GM20431 (cell line): ENCODE measurements at regions not wholly inside any gene's neighbourhood (a gene's known extent, or its start where the extent isn't known, plus 50 kb on each side); places are given as distances from the start of the nearest gene placed in this dataset.
"Not testable (repeated sequence)": the region's sequence is repeated elsewhere in the genome, so short reads cannot be mapped to it uniquely, and the experiment has no call there.

Source experiments
- in situ Hi-C: fragments of 300-500 bp; cut with MseI, MboI; formaldehyde crosslinking; loops from one replicate; pipeline ENCODE4 v1.15.0; 2020; ENCODE audit warnings: low sequenced_read_pairs; ENCODE audit not compliant: unreplicated experiment

GRCh38 chr10:9913876-9914514 is 1103.7 kb upstream of the CELF2 start:
- in situ Hi-C loops: no loop called here

- in situ Hi-C loops: no loop called here
Measured at GRCh38 chr10:9921544-9921943, 1096.1 kb upstream of the CELF2 start.

- in situ Hi-C loops: no loop called here
Measured at GRCh38 chr10:9922126-9922870, 1095.4 kb upstream of the CELF2 start.

- in situ Hi-C loops: no loop called here
Measured at GRCh38 chr10:9926003-9926402, 1091.7 kb upstream of the CELF2 start.

GRCh38 chr10:9926881-9927280 is 1090.8 kb upstream of the CELF2 start:
- in situ Hi-C loops: no loop called here

GRCh38 chr10:9939716-9940115 is 1078.0 kb upstream of the CELF2 start:
- in situ Hi-C loops: no loop called here

- in situ Hi-C loops: no loop called here
Measured at GRCh38 chr10:9944690-9945089, 1073.0 kb upstream of the CELF2 start.

- in situ Hi-C loops: no loop called here
Measured at GRCh38 chr10:9950070-9950469, 1067.6 kb upstream of the CELF2 start.

GRCh38 chr10:9951481-9952257 is 1066.0 kb upstream of the CELF2 start:
- in situ Hi-C loops: no loop called here

- in situ Hi-C loops: no loop called here
Measured at GRCh38 chr10:9957351-9957750, 1060.3 kb upstream of the CELF2 start.

GRCh38 chr10:9957876-9958275 is 1059.8 kb upstream of the CELF2 start:
- in situ Hi-C loops: not testable (repeated sequence)

GRCh38 chr10:9965341-9965740 is 1052.3 kb upstream of the CELF2 start:
- in situ Hi-C loops: no loop called here

GRCh38 chr10:9986786-9987185 is 1030.9 kb upstream of the CELF2 start:
- in situ Hi-C loops: no loop called here

GRCh38 chr10:9987197-9987596 is 1030.5 kb upstream of the CELF2 start:
- in situ Hi-C loops: no loop called here

GRCh38 chr10:9992661-9993060 is 1025.0 kb upstream of the CELF2 start:
- in situ Hi-C loops: no loop called here

GRCh38 chr10:9994131-9994530 is 1023.5 kb upstream of the CELF2 start:
- in situ Hi-C loops: no loop called here

GRCh38 chr10:9999627-10000026 is 1018.0 kb upstream of the CELF2 start:
- in situ Hi-C loops: no loop called here

- in situ Hi-C loops: no loop called here
Measured at GRCh38 chr10:10007957-10008356, 1009.7 kb upstream of the CELF2 start.

GRCh38 chr10:10010397-10010796 is 1007.3 kb upstream of the CELF2 start:
- in situ Hi-C loops: no loop called here

GRCh38 chr10:10014846-10015245 is 1002.8 kb upstream of the CELF2 start:
- in situ Hi-C loops: no loop called here

GRCh38 chr10:10017716-10018115 is 1000.0 kb upstream of the CELF2 start:
- in situ Hi-C loops: no loop called here
